Left cardiac atrium (tissue), 4 donors: ENCODE measurements at regions not wholly inside any gene's neighbourhood (a gene's known extent, or its start where the extent isn't known, plus 50 kb on each side); places are given as distances from the start of the nearest gene placed in this dataset.

Experiments
- ATAC-seq, 2 donors: fragments of 200-7000 bp; cut with Tn5 transposase; one replicate each; pipeline ENCODE4 v1.9.1; 2020; ENCODE audit warnings: mild to moderate bottlenecking in 2 of 2, moderate library complexity in 2 of 2
- DNase-seq: peaks from one replicate; pipeline ENCODE4 v3.0.0-alpha.2; 2020
- intact Hi-C, 2 donors: fragments of 100-400 bp; cut with DNase I; formaldehyde crosslinking; loops; one replicate each; pipeline versions ENCODE4 v1.14.1 to v1.15.1; 2022 to 2023
- donor health status: DM: no; HTN: yes; CAD: no.
- donor health status: DM: no; HTN: yes; CAD: no; lungs with severe emphysema.
- donor health status: DM: yes; HTN: yes; CAD: no.
- donor health status: Dilated cardiomyopathy.

- no peak for DNase-seq
- intact Hi-C loops = no loop called here
- no peak for ATAC-seq
Measured at GRCh38 chr5:2614571-2614970, 136.9 kb downstream of the IRX2 start.

- intact Hi-C loops = no loop called here
- DNase-seq (no peak), ATAC-seq (no peak)
Measured at GRCh38 chr5:2611659-2612058, 139.8 kb downstream of the IRX2 start.

- DNase-seq = no peak
- intact Hi-C loops = no loop called here
- no peak for ATAC-seq
Measured at GRCh38 chr5:2610986-2611385, 140.5 kb downstream of the IRX2 start.

- DNase-seq = no peak
- intact Hi-C loops = no loop called here
- no peak for ATAC-seq
Measured at GRCh38 chr5:2608391-2608790, 143.1 kb downstream of the IRX2 start.

GRCh38 chr5:2607598-2607997 is 143.9 kb downstream of the IRX2 start:
- intact Hi-C loops = no loop called here
- DNase-seq (no peak), ATAC-seq (no peak)

- ATAC-seq (no peak), DNase-seq (no peak)
- intact Hi-C loops = no loop called here
Measured at GRCh38 chr5:2603272-2603575, 148.3 kb downstream of the IRX2 start.

- no peak for ATAC-seq
- DNase-seq = no peak
- intact Hi-C loops = no loop called here
Measured at GRCh38 chr5:2602451-2603271, 148.8 kb downstream of the IRX2 start.

- DNase-seq (no peak), ATAC-seq (no peak)
- intact Hi-C loops = no loop called here
Measured at GRCh38 chr5:2598503-2598902, 153.0 kb downstream of the IRX2 start.

- DNase-seq = no peak
- no peak for ATAC-seq
- intact Hi-C loops = no loop called here
Measured at GRCh38 chr5:2594701-2595100, 156.8 kb downstream of the IRX2 start.

- intact Hi-C loops = no loop called here
- no peak for ATAC-seq
- no peak for DNase-seq
Measured at GRCh38 chr5:2592766-2593165, 158.7 kb downstream of the IRX2 start.

GRCh38 chr5:2591777-2592453 is 159.6 kb downstream of the IRX2 start:
- intact Hi-C loops = no loop called here
- DNase-seq = no peak
- ATAC-seq = no peak

- ATAC-seq (no peak), DNase-seq (no peak)
- intact Hi-C loops = no loop called here
Measured at GRCh38 chr5:2588850-2589501, 162.5 kb downstream of the IRX2 start.

GRCh38 chr5:2587189-2588031 is 164.1 kb downstream of the IRX2 start:
- DNase-seq (no peak), ATAC-seq (no peak)
- intact Hi-C loops = no loop called here

GRCh38 chr5:2586016-2586715 is 165.3 kb downstream of the IRX2 start:
- DNase-seq (no peak), ATAC-seq (no peak)
- intact Hi-C loops = no loop called here

- intact Hi-C loops = no loop called here
- no peak for ATAC-seq
Measured at GRCh38 chr5:2584579-2585269, 166.8 kb downstream of the IRX2 start.

GRCh38 chr5:2582507-2582906 is 169.0 kb downstream of the IRX2 start:
- no peak for ATAC-seq
- no peak for DNase-seq
- intact Hi-C loops = no loop called here

More at GRCh38 chr5:2584579-2585269, 166.8 kb downstream of the IRX2 start:
- DNase-seq = no peak

- intact Hi-C loops = no loop called here
- ATAC-seq (no peak), DNase-seq (no peak)
Measured at GRCh38 chr5:2582106-2582505, 169.4 kb downstream of the IRX2 start.

- DNase-seq (no peak), ATAC-seq (no peak)
- intact Hi-C loops = no loop called here
Measured at GRCh38 chr5:2581418-2581817, 170.1 kb downstream of the IRX2 start.

- intact Hi-C loops = no loop called here
- ATAC-seq (no peak), DNase-seq (no peak)
Measured at GRCh38 chr5:2579126-2579525, 172.4 kb downstream of the IRX2 start.
